GM19438 (cell line): ENCODE measurements at regions not wholly inside any gene's neighbourhood (a gene's known extent, or its start where the extent isn't known, plus 50 kb on each side); places are given as distances from the start of the nearest gene placed in this dataset.

Experiments
- ATAC-seq: cut with Tn5 transposase; IDR thresholded peaks from one replicate; pipeline ENCODE4 v1.9.1; 2021; ENCODE audit warnings: low read depth; ENCODE audit not compliant: unreplicated experiment

DNA sequence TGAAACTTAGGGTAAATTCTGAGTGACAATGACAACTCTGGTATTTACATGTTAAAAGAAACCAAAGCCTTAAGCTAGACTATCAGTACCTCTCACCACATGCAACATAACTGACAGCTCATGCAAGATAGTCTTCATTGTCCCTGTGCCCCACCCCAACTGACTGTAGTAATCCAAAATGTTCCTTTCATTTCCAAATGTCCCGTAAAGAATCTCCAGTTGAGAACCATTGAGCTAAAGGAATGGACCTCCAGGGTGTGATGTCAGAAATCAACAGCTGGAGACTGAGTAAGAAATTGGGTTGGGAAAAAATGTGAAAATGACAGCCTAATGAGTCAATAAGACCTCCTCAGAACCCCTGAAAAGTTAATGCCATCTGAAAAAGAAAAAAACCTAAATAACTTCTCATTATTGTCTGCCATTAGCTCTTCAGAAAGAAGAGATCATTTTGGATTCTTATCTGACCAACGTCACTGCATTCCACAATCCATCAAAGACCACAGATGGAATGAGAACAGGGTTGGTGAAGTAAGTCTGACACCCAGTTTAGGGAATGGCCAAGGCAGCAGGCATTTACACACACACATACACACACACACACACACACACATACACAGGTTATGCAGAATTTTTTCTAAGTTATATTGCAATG lies 51.7 kb upstream of the ACVR2A start:
- no peak for ATAC-seq

- no peak for ATAC-seq
These were observed 54.2 kb upstream of the ACVR2A start for GRCh38 chr2:147790580-147790979.

- ATAC-seq = no peak
These were observed 55.1 kb upstream of the ACVR2A start for GRCh38 chr2:147789720-147790119.

DNA sequence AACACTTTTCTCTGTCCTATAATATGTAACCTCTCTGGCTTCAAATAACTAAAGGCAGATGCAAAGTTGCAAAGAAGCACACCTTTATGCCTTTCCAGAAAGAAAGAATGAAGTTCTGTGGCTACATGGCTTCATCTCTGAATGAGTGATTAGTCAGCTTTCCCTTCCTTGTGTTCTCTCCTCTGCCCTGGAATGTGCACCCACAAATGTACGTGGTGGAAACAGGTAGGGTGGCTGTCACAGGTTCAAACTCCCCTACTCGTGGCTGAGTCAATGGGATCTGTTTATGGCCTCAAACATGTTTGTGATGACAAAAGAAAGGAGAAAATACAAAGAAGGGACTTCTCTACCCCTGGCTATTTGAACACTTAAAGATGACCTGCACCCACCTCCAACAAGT lies 55.5 kb upstream of the ACVR2A start:
- no peak for ATAC-seq

DNA sequence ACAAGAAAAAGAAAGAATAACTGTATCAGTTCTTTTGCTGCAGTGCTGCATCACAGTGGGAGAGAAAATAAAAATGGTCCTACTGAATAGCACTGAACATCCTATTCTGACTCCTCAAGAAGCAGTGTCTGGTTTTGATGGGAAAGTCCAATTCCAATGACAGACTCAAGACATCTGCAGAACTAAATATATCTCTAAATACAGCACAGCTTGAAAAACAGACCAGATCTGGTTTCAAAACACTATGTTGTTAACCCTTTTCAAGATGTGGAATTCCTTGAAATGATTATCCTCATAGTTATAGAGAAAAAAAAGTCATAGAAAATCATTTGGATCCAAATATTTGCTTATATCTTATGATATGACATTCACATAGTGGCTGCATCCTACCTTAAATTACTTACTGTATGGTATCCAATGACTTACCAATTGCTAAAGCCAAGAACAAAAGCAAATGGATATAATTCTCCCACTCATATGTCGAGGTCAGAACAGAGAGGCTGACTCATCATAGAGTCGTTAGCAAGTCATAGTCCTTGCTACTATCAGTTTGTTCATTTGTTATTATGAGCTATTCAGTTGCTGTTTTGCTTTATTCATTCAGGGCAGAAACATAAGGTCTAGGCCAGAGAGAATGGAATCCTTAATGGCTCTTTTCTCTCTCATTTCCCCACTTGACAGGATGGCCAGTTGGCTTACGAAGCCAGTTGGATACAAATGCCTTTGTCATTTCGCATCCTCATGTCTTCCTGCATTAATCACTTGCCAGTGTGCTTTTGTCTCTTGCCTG lies 62.5 kb upstream of the ACVR2A start:
- no peak for ATAC-seq

DNA sequence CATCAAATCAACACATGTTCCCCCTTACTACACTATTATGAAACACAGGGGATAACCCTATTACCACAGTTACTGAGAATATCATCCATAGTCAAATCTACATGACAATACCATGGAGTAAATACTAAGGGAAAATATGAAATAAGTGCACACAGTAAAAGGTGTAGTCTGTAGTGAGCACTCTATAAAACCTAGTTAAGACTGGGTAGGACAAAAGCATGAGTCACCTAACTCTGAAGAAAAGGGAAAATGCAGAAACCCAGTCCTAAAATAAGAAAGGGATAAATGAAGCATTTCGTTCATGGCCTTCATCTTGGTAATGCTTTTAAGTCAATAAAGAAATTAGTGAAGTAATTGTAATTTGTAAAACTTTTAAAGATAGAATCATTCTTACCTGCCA lies 65.4 kb upstream of the ACVR2A start:
- no peak for ATAC-seq

- ATAC-seq = no peak
These were observed 67.4 kb upstream of the ACVR2A start for GRCh38 chr2:147777394-147777793.

GRCh38 chr2:147774805-147775204 lies 70.0 kb upstream of the ACVR2A start:
- no peak for ATAC-seq

GRCh38 chr2:147773479-147773878 lies 71.3 kb upstream of the ACVR2A start:
- no peak for ATAC-seq

DNA sequence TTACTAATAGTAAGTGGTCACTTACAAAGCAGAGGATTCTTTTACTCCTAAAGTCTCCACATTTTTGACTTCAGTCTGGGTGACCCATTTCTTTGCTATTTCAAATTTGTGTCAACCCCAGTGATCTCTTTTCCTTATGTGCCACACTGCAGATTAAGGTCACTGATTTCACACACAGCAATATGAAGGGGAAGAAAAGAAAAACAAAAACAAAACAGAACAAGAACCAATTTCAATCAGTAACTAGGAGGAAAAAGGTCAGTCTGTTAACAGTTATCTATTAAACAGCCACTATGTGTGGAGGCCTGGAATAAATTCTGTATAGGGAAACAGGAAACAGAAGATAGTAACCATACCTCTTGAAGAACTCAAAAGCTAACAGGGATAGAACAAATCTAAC lies 72.0 kb upstream of the ACVR2A start:
- ATAC-seq = no peak

DNA sequence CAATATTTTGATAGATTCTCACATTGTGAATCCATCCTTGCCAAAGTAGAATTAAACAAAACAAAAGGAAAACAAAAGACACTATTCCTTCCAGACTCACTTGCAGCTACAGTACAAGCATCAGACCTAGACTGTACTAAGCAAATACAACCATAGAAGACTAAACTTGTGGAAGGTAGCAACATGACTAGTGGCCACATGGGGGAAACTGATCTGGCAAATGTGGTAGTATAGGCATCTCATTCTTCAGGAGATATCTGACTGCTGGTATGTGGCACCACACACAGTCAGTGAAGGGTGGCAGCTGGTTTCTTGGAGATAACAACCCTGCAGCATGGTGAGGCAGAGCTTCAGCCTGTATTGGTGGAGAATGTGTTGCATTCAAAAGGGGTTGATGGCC lies 81.0 kb upstream of the ACVR2A start:
- ATAC-seq = no peak

DNA sequence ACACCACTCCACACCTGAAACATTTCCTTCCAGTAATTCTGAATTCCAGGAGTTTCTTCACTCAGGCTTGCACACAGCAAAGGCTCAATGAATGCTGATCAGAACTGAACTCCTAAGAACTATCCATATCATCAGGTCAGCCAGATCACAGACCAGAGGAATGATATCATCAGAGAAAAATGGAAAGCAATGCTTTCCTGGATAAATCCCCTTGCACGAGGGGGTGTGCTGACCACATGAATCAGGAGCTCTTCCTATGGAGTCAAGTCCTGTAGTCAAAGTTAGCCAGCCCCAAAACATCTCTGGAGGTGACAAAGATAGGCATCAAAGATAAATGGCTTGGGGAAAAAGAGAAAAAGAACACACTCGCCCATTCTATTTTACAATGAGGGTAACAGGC lies 83.8 kb upstream of the ACVR2A start:
- ATAC-seq = no peak

DNA sequence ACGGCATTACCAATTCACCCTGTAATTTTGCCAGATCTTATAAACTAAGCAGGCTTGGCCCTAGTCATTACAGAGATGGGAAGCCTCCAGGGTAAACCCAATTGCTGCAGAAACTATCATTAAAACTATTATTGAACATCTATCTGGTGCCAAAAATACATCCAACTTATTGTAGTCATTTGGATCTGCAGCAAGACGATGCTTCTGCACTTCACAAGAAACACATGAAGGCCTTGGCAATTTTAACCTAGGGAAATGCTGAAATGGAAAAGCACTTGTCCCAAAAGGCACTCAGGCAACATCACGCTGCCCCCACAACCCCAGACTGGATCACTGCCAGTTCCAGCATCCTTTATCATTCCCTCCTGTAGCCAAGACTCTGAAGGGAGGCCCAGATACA lies 85.3 kb upstream of the ACVR2A start:
- no peak for ATAC-seq

- ATAC-seq = no peak
These were observed 86.0 kb upstream of the ACVR2A start for GRCh38 chr2:147758821-147759220.

GRCh38 chr2:147756069-147756468 lies 88.8 kb upstream of the ACVR2A start:
- no peak for ATAC-seq

GRCh38 chr2:147740211-147740927 lies 104.5 kb upstream of the ACVR2A start:
- no peak for ATAC-seq

DNA sequence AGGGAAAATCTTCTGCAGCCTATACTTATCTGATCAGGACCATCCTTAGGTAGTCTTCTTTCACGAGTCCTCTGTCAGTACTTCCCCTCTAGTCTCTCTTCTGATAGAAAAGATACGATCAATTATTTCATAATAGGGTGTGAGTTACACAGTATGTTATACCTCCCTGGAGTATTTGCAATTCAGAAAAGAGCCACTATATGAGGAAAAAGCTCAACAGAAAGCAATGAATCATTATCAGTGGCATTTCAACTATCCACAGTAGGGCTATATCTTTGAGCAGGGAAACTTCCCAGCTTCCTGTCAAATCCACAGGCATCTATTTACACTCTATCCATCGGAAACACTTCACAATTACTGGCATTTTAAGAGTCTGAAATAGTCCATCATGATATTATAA lies 105.3 kb upstream of the ACVR2A start:
- ATAC-seq = no peak

DNA sequence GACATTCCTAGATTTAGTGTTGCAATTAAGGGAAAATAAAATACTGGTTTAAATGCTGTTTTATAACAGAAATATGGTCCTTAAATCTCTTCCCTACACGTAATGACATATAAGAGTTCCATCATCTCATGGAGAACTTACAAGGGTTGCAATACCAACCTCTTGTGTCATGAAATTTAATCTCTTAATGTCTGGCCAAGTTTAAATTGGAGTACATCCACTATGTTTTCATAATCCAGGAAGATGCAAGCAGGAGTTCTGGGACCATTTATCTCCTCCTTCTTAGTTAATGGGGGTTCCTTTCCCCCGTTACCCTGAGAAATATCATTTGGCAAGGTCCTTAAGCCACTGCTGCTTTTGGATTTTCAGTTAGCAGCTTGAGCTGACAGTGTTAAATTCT lies 126.0 kb upstream of the ACVR2A start:
- no peak for ATAC-seq

DNA sequence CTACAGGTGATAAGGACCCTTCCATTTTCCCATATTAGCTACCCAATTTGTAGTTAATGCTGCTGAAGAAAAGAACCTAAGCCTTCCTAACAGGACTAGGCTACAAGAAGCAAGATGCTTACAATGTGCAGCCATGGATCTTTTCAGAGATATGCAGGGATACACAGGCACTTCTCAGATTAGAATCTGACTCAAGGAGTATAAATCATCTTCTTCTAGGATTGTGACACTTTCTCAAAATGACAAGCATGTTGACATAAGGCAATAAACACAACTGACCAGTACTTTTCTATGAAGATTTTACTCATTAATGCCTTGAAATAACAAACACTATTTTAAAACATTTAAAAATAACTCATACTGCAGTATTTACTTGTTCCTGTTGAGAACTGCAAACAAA lies 127.9 kb upstream of the ACVR2A start:
- no peak for ATAC-seq

DNA sequence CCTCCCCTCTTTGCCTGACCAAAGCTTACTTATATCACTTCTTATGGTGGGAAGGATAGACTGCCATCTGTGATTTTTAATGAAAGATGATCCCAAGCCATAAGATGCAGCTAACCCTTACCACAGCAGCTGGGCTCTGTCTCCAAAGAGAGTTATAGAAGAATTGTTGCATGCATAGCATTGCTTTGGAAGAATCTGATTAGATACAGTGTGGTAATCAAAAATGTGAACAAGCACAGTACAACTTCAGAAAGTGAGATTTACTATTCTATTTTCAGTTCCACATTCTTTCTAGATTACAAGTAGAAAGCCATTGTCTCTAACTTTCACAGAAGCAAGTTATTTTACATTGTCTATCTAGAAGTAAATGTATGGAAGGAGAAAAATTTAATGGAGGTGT lies 129.0 kb upstream of the ACVR2A start:
- peak; percentile 82 for ATAC-seq

DNA sequence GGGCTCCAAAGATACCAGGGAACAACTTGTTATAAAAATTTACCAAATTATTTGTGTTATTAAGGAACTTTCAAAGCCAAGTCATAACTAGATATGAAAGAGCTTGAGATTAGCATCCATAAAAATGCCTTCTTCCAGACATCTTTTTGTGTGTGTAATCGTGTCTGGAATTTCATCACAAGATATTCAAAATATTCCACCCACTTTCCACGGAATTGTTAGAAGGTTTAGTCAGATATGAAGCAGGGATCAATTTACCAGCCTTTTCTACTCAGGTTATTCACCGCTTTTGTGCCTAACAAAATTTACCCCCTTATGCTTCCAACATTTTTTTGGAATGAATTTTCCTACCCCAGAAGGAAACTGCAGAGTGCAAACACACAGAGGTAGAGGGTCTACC lies 130.2 kb upstream of the ACVR2A start:
- ATAC-seq = no peak

DNA sequence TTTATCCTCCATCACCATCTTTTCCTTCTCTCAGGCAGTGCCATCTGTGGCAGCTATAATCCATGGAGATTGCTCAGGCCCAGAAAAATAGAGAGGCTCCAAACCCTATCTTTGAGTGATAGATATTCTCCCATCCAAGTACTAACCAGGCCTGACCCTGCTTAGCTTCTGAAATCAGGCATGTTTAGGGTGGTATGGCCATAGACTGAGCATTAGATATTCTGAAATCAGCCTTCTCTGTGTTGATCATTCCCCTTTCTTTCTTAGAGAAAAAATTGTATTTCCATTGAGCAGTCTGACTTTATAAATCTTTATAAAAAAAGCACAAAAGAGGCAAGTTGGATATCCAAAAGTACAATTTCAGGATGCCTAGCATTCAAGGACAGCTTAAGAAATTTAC lies 131.5 kb upstream of the ACVR2A start:
- no peak for ATAC-seq
